ENCODE measurements at regions not wholly inside any gene's neighbourhood (a gene's known extent, or its start where the extent isn't known, plus 50 kb on each side); places are given as distances from the start of the nearest gene placed in this dataset.

- TF ChIP-seq CUX1 (CRISPR knock-in tag; IDR thresholded peaks at IDR 0.05): no peak
These were observed 66.7 kb upstream of the GJB5 start (continued) for GRCh38 chr1:34688006-34688741.

DNA sequence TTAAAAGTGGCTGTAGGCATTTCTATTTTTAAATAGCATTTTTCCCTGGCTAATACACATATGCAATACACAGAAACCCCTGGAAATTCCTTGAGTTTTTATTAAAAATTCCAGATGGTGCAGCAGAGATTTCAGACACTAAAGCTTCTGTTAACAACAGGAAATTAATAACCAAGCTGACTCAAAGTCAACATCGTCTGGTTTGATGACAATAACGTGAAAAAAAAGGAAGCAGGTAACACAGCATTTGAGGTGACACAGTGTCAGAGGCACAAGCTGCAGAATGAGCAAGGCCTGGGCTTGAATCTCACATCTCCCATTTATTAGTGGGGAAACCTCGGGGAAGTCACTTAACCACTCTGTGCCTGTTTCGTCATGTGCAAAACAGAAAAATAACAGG, 64.6 kb upstream of the GJB5 start:
- H3K9ac ChIP-seq (ENCODE audit: insufficient read depth in 1 of 2, low read depth in 2 of 2, low read length in 2 of 2): no peak overlapping the region
- H3K9me3 ChIP-seq (replicated peaks; ENCODE audit: control insufficient read depth, insufficient read depth, low read depth, low read length): no peaks in the 10 kb centered on the region
- H3K9me1 ChIP-seq (ENCODE audit: control insufficient read depth, insufficient read depth, low read length): no peaks in the 10 kb centered on the region
- no TSS peak for BruUV-seq (replicated peaks)
- in situ Hi-C loops (cut with MboI): no loop called here
- FAIRE-seq (no peak), DNase-seq (ENCODE audit: extremely low read depth in 1 of 4, low spot score in 3 of 4) (no peak), ATAC-seq (no peak)
- no peaks in the 10 kb centered on the region for H3K4me1 ChIP-seq (replicated peaks in 1 of 2; ENCODE audit: control insufficient read depth in 2 of 2, insufficient read depth in 2 of 2, low read length in 2 of 2)
- H4K20me1 ChIP-seq (replicated peaks; ENCODE audit: control insufficient read depth, insufficient read depth, low read length): no peaks in the 10 kb centered on the region; the same call in 1 of the 2 replicates
- H3K27ac ChIP-seq (ENCODE audit: extremely low read depth, low read depth, low read length): no peak overlapping the region
- no peak overlapping the region for H2AFZ ChIP-seq (ENCODE audit: low read depth, low read length)
- H3K4me2 ChIP-seq (ENCODE audit: insufficient read depth, low read length): no peak overlapping the region
- ChIA-PET POLR2A (interaction anchor here (1.1 kb wide), 1 partner anchor 13 kb away, joined by 3 read pairs; no protein-coding TSS in a partner anchor), CTCF (ENCODE audit: low intra/inter-chr PET ratio) (no interaction called here)
- no peaks in the 10 kb centered on the region for H3K79me2 ChIP-seq (ENCODE audit: control insufficient read depth, insufficient read depth, low read length)
- H3K36me3 ChIP-seq (ENCODE audit: control insufficient read depth, insufficient read depth, low read length): no peaks in the 10 kb centered on the region
- no peak overlapping the region for H3K4me3 ChIP-seq
- intact Hi-C loops (cut with micrococcal nuclease): no loop called here
- H3K27me3 ChIP-seq (ENCODE audit: control insufficient read depth in 2 of 2, insufficient read depth in 2 of 2, low read length in 2 of 2): peaks cover 0 to 12% of the 10 kb centered on the region in 2 experiments; a peak in 2 of 5 replicates
- WGBS (ENCODE audit: insufficient coverage, low coverage, missing lambda C conversion rate): 0% methylated on average over 4 of the region's 4 CpGs
- no peak for TF ChIP-seq KLF10 (CRISPR knock-in tag; IDR thresholded peaks at IDR 0.05)
- TF ChIP-seq SMARCE1 (IDR thresholded peaks at IDR 0.05): no peak
- TF ChIP-seq ZNF324 (CRISPR knock-in tag; IDR thresholded peaks at IDR 0.05): no peak
- no peak for TF ChIP-seq GATA2 (CRISPR knock-in tag; IDR thresholded peaks at IDR 0.05)
- no peak for TF ChIP-seq ETV1 (tag; conservative IDR thresholded peaks at IDR 0.05; ENCODE audit: low read depth)
- no peak for TF ChIP-seq XRCC5 (IDR thresholded peaks at IDR 0.05; ENCODE audit: low read depth, low read length)
- no peak for TF ChIP-seq U2AF1 (optimal IDR thresholded peaks at IDR 0.05; ENCODE audit: low read depth, low read length)
- TF ChIP-seq LEF1 (IDR thresholded peaks at IDR 0.05): no peak
- TF ChIP-seq SNIP1 (IDR thresholded peaks at IDR 0.05; ENCODE audit: low read depth): no peak
- no peak for TF ChIP-seq TFAM (CRISPR knock-in tag; conservative IDR thresholded peaks at IDR 0.05)
- no peak for TF ChIP-seq CBX2 (IDR thresholded peaks at IDR 0.05; ENCODE audit: insufficient read depth, low read length, poor library complexity, severe bottlenecking)
- TF ChIP-seq FOSL1 (tag; conservative IDR thresholded peaks at IDR 0.05): no peak
- TF ChIP-seq PHB2 (IDR thresholded peaks at IDR 0.05; ENCODE audit: low read depth): no peak
- TF ChIP-seq ZBTB1 (CRISPR knock-in tag; IDR thresholded peaks at IDR 0.05; ENCODE audit: borderline replicate concordance, low read depth): no peak

Measured in K562 (cell line).